EL (cell line): ENCODE measurements at regions not wholly inside any gene's neighbourhood (a gene's known extent, or its start where the extent isn't known, plus 50 kb on each side); places are given as distances from the start of the nearest gene placed in this dataset.

Experiments used
- DNase-seq: peaks from one replicate; pipeline ENCODE4 v3.0.0-alpha.2; 2016

DNA sequence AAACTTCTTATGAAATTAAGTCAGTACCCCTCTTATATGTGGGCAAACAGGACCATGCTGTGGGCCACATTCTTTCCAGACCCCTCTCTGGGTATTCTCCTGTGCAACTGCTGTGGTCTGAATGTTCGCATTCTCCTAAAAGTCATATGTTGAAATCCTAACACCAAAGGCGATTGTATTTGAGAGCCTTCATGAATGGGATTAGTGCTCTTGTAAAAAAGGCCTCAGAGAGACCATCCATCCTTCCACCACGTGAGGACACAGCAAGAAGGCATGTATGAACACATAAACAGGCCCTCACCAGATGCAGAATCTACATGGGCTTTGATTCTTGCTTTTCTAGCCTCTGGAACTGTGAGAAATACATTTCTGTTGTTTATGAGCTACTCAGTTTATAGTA lies 68.0 kb upstream of the NAALADL2 start:
- DNase-seq = no peak

DNA sequence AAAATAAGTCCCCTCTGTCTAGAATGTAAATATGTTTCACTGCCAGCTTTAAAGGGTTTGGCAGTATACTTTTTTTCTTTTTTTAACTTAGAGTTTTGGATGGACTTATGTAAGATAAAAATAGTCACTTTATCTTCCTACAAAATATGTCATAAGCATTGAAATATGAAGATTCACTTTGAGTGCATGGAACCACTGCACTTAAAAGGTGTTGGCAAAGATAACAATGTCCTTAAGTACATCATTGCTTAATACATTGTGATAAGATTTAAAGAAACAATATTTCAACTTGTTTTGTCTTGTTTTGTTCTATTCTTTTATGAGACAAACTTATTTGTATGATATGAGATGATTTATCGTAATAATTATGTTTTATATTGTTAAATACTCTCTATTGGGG lies 66.3 kb upstream of the NAALADL2 start:
- DNase-seq = no peak
